ENCODE measurements at regions not wholly inside any gene's neighbourhood (a gene's known extent, or its start where the extent isn't known, plus 50 kb on each side); places are given as distances from the start of the nearest gene placed in this dataset.
A peak's percentile ranks its signal among the peaks of the same experiment; 100 is the strongest.
"Not testable (repeated sequence)": the region's sequence is repeated elsewhere in the genome, so short reads cannot be mapped to it uniquely, and the experiment has no call there.

DNA sequence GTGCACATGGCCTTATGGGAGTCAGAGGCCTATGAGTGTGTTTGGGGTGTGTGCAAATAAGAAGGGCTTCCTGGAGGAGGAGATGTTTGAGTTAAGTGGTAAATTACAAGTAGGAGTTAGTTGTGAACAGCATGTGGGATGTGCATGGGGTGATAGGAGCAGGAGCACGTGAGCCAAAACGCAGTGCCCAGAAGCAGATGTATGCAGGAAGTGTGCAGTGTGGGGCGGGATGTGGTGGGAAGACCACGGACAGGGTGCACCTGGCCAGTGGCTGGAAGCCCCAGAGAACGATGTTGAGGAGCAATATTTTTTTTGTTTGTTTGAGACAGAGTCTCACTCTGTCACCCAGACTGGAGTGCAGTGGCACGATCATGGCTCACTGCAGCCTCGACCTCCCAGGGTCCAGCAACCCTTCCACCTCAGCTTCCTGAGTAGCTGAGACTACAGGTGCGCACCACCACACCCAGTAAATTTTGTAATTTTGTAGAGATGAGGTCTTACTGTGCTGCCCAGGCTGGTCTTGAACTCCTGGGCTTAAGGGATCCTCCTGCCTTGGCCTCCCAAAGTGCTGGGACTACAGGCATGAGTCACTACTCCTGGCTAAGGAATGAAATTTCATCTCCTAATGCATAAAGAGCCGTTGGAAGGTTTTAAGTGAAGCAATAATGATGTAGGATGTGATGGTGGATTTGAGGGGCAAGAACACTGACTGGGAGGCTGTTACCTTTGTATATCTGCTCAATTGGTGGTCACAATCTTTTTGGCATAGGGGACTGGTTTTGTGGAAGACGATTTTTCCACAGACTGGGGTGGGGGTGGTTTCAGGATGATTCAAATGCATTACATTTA, 78.4 kb downstream of the LYZL2 start:
- no peaks in the 10 kb centered on the region for H3K9me3 ChIP-seq
- H3K36me3 ChIP-seq, result no peaks in the 10 kb centered on the region
- DNase-seq, result no peak
- no peak overlapping the region for H3K27ac ChIP-seq
- no peak overlapping the region for H3K4me3 ChIP-seq (replicated peaks in 1 of 3)
- H3K4me1 ChIP-seq, result peaks cover 14 to 15% of the 10 kb centered on the region in 2 donors
- H3K27me3 ChIP-seq, result no peaks in the 10 kb centered on the region
- TF ChIP-seq, protein P1, sequence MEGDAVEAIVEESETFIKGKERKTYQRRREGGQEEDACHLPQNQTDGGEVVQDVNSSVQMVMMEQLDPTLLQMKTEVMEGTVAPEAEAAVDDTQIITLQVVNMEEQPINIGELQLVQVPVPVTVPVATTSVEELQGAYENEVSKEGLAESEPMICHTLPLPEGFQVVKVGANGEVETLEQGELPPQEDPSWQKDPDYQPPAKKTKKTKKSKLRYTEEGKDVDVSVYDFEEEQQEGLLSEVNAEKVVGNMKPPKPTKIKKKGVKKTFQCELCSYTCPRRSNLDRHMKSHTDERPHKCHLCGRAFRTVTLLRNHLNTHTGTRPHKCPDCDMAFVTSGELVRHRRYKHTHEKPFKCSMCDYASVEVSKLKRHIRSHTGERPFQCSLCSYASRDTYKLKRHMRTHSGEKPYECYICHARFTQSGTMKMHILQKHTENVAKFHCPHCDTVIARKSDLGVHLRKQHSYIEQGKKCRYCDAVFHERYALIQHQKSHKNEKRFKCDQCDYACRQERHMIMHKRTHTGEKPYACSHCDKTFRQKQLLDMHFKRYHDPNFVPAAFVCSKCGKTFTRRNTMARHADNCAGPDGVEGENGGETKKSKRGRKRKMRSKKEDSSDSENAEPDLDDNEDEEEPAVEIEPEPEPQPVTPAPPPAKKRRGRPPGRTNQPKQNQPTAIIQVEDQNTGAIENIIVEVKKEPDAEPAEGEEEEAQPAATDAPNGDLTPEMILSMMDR (IDR thresholded peaks at IDR 0.05), result no peak
- TF ChIP-seq POLR2A (IDR thresholded peaks at IDR 0.05), result no peak
- 87 to 92% methylated on average over 10 of the region's 10 CpGs for WGBS, 2 donors
- intact Hi-C loops (cut with DNase I), result no loop called here

DNA sequence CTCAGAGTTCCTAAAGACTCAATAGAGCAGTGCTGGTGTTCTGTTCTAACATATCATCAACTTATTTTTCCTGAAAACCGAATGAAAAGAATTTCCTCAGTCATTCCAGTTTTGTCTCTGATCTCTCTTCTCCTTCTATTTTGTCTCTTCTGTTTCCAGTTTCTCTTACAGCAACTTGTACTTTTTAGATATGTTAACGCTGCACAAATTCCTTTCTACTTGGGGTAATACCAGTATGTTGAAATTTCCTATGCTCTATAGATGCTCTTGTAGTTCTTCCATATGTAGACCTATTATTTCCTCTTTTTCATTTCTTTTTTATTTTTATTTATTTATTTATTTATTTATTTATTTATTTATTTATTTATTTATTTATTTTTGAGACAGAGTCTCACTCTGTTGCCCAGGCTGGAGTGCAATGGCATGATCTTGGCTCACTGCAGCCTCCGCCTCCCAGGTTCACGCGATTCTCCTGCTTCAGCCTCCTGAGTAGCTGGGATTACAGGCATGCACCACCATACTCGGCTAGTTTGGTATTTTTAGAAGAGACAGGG, 80.3 kb downstream of the LYZL2 start:
- peaks cover 10 to 14% of the 10 kb centered on the region in 2 donors for H3K4me1 ChIP-seq
- H3K27ac ChIP-seq; DNase-seq; intact Hi-C loops (cut with DNase I); H3K4me3 ChIP-seq (replicated peaks in 1 of 3); H3K27me3 ChIP-seq; H3K36me3 ChIP-seq; H3K9me3 ChIP-seq: not testable (repeated sequence)
- WGBS, 2 donors, result 93 to 94% methylated on average over 6 of the region's 6 CpGs

DNA sequence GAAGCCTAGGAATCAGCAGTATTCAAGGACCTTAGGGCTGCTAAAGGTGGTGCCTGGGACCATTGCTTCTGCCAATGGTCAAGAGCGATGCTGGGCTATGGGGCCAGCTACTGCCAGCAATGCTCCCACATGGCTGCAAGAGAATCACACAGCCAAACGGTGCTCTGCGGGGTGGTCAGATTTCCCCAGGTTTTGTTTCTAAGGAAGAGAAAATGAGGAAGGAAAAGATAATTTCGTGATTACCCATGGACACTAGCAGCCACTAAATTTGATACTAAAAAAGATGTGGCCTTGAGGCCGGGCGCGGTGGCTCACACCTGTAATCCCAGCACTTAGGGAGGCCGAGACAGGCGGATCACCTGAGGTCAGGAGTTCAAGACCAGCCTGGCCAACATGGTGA, 83.0 kb downstream of the LYZL2 start:
- no peaks in the 10 kb centered on the region for H3K9me3 ChIP-seq
- intact Hi-C loops (cut with DNase I), result no loop called here
- TF ChIP-seq POLR2A (IDR thresholded peaks at IDR 0.05), result no peak
- TF ChIP-seq, protein P1 (IDR thresholded peaks at IDR 0.05), result no peak
- H3K4me3 ChIP-seq (replicated peaks in 1 of 3), result no peak overlapping the region
- DNase-seq, result no peak
- peaks cover 24 to 26% of the 10 kb centered on the region in 2 donors for H3K4me1 ChIP-seq
- H3K27me3 ChIP-seq, result no peaks in the 10 kb centered on the region
- no peak overlapping the region for H3K27ac ChIP-seq
- no peaks in the 10 kb centered on the region for H3K36me3 ChIP-seq
- 91 to 94% methylated on average over 9 of the region's 9 CpGs for WGBS, 2 donors

DNA sequence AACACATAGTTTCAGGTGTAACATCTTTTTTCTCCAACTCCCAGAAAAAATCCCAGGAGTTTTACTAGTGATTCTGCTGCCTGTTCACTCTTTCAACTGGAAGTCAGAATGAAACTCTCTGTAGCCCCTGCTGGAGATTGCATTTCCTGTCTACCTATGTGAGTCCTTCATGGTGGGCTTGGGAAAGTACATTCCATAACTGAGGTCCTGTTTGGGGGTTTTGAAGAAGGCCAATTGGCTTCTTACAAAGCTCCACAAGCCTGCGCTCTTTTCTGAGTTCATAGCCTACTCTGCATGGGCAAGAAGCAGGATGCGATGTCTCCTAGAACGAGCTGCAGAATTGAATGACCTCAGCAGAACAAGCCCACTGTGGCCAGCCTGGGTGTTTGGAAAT, 86.7 kb downstream of the LYZL2 start:
- WGBS, 2 donors, result 95 to 96% methylated on average over 3 of the region's 3 CpGs
- no peaks in the 10 kb centered on the region for H3K36me3 ChIP-seq
- peak overlapping the region; percentile 60 to 89 (median 82) for H3K27ac ChIP-seq
- intact Hi-C loops (cut with DNase I), result no loop called here
- no peak overlapping the region for H3K4me3 ChIP-seq (replicated peaks in 1 of 3)
- no peaks in the 10 kb centered on the region for H3K27me3 ChIP-seq
- no peak for DNase-seq
- no peak for TF ChIP-seq POLR2A (IDR thresholded peaks at IDR 0.05)
- TF ChIP-seq, protein P1 (IDR thresholded peaks at IDR 0.05), result no peak
- H3K9me3 ChIP-seq, result no peaks in the 10 kb centered on the region
- peaks cover 32 to 39% of the 10 kb centered on the region in 2 donors for H3K4me1 ChIP-seq

DNA sequence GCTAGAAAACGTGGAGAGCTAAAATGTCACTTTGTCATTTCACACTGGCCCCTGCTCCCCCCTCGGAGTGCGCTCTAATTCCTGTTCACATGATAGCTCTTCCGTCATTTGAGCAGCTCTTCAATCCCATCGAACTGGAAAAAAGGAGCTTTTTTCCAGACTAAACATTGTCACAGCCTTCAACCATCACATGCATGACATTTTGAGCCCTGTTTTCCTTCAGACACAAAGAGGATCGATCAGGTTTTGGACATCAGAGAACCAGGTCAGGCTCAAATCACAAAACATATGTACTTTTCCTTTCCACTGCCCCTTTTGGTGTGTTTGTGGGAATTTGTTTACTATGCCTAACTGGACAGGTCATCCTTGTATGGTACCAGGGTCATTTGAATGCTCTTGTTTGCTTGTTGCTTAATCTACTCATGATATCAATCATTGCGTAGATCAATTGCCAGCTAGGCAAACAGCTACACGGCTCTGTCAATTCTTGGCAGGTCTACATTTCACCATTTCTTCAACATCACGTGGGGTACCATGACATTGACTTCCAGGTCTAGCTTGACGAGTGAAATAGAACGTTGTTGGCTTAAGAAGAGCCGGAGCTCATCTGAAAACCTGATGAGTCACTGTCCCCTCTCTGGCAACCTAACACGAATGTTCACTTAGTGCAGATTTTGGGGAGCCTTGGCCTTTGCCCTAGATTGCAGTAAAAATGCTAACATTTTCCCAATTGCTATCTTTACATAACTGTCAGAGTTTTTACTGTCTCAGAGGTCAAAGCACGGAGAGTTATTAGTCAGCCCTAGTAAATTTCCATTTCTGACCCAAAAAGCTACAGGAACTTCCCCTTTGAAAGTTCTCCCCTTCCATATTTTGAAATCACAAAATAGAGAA, 87.3 kb downstream of the LYZL2 start:
- Histone ChIP-seq H3K4me1 (peaks cover 33 to 42% of the 10 kb centered on the region in 2 donors), H3K36me3 (no peaks in the 10 kb centered on the region), H3K4me3 (replicated peaks in 1 of 3) (no peak overlapping the region), H3K27ac (peak overlapping the region; percentile 60 to 89 (median 82)), H3K27me3 (no peaks in the 10 kb centered on the region), H3K9me3 (no peaks in the 10 kb centered on the region)
- TF ChIP-seq, protein P1 (IDR thresholded peaks at IDR 0.05), result no peak
- TF ChIP-seq POLR2A (IDR thresholded peaks at IDR 0.05), result peak in 1 of 2 donors; percentile 6
- whole genome bisulfite sequencing, 2 donors, result 33 to 38% methylated on average over 14 of the region's 14 CpGs
- intact Hi-C loops (cut with DNase I), result no loop called here
- peak; percentile 51 to 56 for DNase-seq
